GM18870 (cell line): ENCODE measurements at regions not wholly inside any gene's neighbourhood (a gene's known extent, or its start where the extent isn't known, plus 50 kb on each side); places are given as distances from the start of the nearest gene placed in this dataset.
"Not testable (repeated sequence)": the region's sequence is repeated elsewhere in the genome, so short reads cannot be mapped to it uniquely, and the experiment has no call there.

Experiments
- ATAC-seq: cut with Tn5 transposase; IDR thresholded peaks from one replicate; pipeline ENCODE4 v1.9.1; 2021; ENCODE audit warnings: moderate library complexity; ENCODE audit not compliant: unreplicated experiment

GRCh38 chr3:33956206-33956605 is 157.8 kb downstream of the PDCD6IP start:
- no peak for ATAC-seq

GRCh38 chr3:33956776-33957175 is 158.3 kb downstream of the PDCD6IP start:
- no peak for ATAC-seq

GRCh38 chr3:33957176-33957575 is 158.7 kb downstream of the PDCD6IP start:
- no peak for ATAC-seq

GRCh38 chr3:33958661-33959060 is 160.2 kb downstream of the PDCD6IP start:
- no peak for ATAC-seq

- no peak for ATAC-seq
Measured at GRCh38 chr3:33962396-33962795, 164.0 kb downstream of the PDCD6IP start.

- ATAC-seq: not testable (repeated sequence)
Measured at GRCh38 chr3:33970180-33970579, 171.8 kb downstream of the PDCD6IP start.

GRCh38 chr3:33971055-33971454 is 172.6 kb downstream of the PDCD6IP start:
- no peak for ATAC-seq

- no peak for ATAC-seq
Measured at GRCh38 chr3:33975463-33975862, 177.0 kb downstream of the PDCD6IP start.

GRCh38 chr3:33977227-33977626 is 178.8 kb downstream of the PDCD6IP start:
- ATAC-seq: no peak

GRCh38 chr3:33980252-33980651 is 181.8 kb downstream of the PDCD6IP start:
- no peak for ATAC-seq

GRCh38 chr3:33982269-33982798 is 183.9 kb downstream of the PDCD6IP start:
- ATAC-seq: no peak

GRCh38 chr3:33982949-33983348 is 184.5 kb downstream of the PDCD6IP start:
- ATAC-seq: not testable (repeated sequence)

GRCh38 chr3:33989229-33989628 is 190.8 kb downstream of the PDCD6IP start:
- ATAC-seq: no peak

- ATAC-seq: no peak
Measured at GRCh38 chr3:33991673-33992072, 193.2 kb downstream of the PDCD6IP start.

GRCh38 chr3:33993631-33994030 is 195.2 kb downstream of the PDCD6IP start:
- no peak for ATAC-seq

GRCh38 chr3:33994568-33994967 is 196.1 kb downstream of the PDCD6IP start:
- ATAC-seq: no peak

GRCh38 chr3:34000301-34000700 is 201.9 kb downstream of the PDCD6IP start:
- ATAC-seq: no peak

- ATAC-seq: no peak
Measured at GRCh38 chr3:34001022-34001421, 202.6 kb downstream of the PDCD6IP start.

- ATAC-seq: no peak
Measured at GRCh38 chr3:34001990-34002389, 203.6 kb downstream of the PDCD6IP start.

- no peak for ATAC-seq
Measured at GRCh38 chr3:34002569-34003100, 204.2 kb downstream of the PDCD6IP start.

- ATAC-seq: no peak
Measured at GRCh38 chr3:34005886-34006285, 207.5 kb downstream of the PDCD6IP start.

- no peak for ATAC-seq
Measured at GRCh38 chr3:34008191-34008590, 209.8 kb downstream of the PDCD6IP start.
